IgD-negative memory B cell (primary cell): ENCODE measurements at regions not wholly inside any gene's neighbourhood (a gene's known extent, or its start where the extent isn't known, plus 50 kb on each side); places are given as distances from the start of the nearest gene placed in this dataset.

Experiments used
- H3K27ac Mint-ChIP-seq, 3 donors: one replicate each; pipeline ENCODE4 v1.8.0; 2020 to 2022; ENCODE audit warnings: mild to moderate bottlenecking in 3 of 3, mixed read lengths in 3 of 3, moderate library complexity in 1 of 3
- H3K27me3 Mint-ChIP-seq: one replicate; pipeline ENCODE4 v1.8.0; 2021; ENCODE audit warnings: mixed read lengths
- H3K36me3 Mint-ChIP-seq: one replicate; pipeline ENCODE4 v1.8.0; 2020; ENCODE audit warnings: mild to moderate bottlenecking, mixed read lengths
- H3K4me1 Mint-ChIP-seq, 3 donors: one replicate each; pipeline ENCODE4 v1.8.0; 2020 to 2022; ENCODE audit warnings: mixed read lengths in 3 of 3, mild to moderate bottlenecking in 1 of 3
- H3K4me3 Mint-ChIP-seq, 4 donors: one replicate each; pipeline ENCODE4 v1.8.0; 2020 to 2022; ENCODE audit warnings: mild to moderate bottlenecking in 4 of 4, mixed read lengths in 4 of 4, moderate library complexity in 3 of 4
- H3K9me3 Mint-ChIP-seq, 3 donors: one replicate each; pipeline ENCODE4 v1.8.0; 2020 to 2021; ENCODE audit warnings: mixed read lengths in 3 of 3, mild to moderate bottlenecking in 1 of 3

- H3K36me3 Mint-ChIP-seq: peaks cover 2% of the 10 kb centered on the region
- H3K4me1 Mint-ChIP-seq: no peaks in the 10 kb centered on the region
- H3K9me3 Mint-ChIP-seq: no peaks in the 10 kb centered on the region
- no peak overlapping the region for H3K4me3 Mint-ChIP-seq
- no peaks in the 10 kb centered on the region for H3K27me3 Mint-ChIP-seq
- H3K27ac Mint-ChIP-seq: no peak overlapping the region
Measured at GRCh38 chr12:13573698-13574321, 377.3 kb downstream of the EMP1 start.

- H3K27ac Mint-ChIP-seq: no peak overlapping the region
- H3K4me3 Mint-ChIP-seq: no peak overlapping the region
- H3K27me3 Mint-ChIP-seq: peaks cover 4% of the 10 kb centered on the region
- H3K4me1 Mint-ChIP-seq: no peaks in the 10 kb centered on the region
- peaks cover 0 to 3% (median 0%) of the 10 kb centered on the region in 3 donors for H3K9me3 Mint-ChIP-seq
- peaks cover 2% of the 10 kb centered on the region for H3K36me3 Mint-ChIP-seq
Measured at GRCh38 chr12:13571035-13571434, 374.5 kb downstream of the EMP1 start.

- H3K4me3 Mint-ChIP-seq: no peak overlapping the region
- peaks cover 2% of the 10 kb centered on the region for H3K36me3 Mint-ChIP-seq
- H3K4me1 Mint-ChIP-seq: no peaks in the 10 kb centered on the region
- H3K27ac Mint-ChIP-seq: no peak overlapping the region
- peaks cover 0 to 3% (median 0%) of the 10 kb centered on the region in 3 donors for H3K9me3 Mint-ChIP-seq
- H3K27me3 Mint-ChIP-seq: peaks cover 4% of the 10 kb centered on the region
Measured at GRCh38 chr12:13570005-13570694, 373.6 kb downstream of the EMP1 start.

DNA sequence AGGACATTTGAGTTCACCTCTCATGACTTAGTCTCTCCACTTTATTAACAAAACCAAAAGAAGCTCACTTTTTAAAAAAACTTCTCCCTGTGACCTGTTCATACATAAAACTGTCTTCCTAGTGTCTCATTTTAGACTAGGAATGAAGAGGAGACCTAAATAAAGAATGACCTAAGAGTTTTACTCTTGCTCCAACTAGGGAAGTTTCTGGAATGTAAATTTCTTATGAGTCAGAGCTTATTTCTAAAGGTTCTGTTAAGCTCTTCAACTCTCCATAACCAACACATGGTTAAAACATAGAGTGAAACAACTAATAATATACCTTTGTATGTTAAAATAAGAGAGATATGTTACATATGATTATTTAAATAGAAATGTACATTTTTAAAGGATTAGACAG, 369.8 kb downstream of the EMP1 start:
- Mint-ChIP-seq H3K9me3 (peaks cover 0 to 5% (median 0%) of the 10 kb centered on the region in 3 donors), H3K4me1 (no peaks in the 10 kb centered on the region), H3K27ac (no peak overlapping the region), H3K4me3 (no peak overlapping the region), H3K27me3 (peaks cover 6% of the 10 kb centered on the region), H3K36me3 (no peaks in the 10 kb centered on the region)

DNA sequence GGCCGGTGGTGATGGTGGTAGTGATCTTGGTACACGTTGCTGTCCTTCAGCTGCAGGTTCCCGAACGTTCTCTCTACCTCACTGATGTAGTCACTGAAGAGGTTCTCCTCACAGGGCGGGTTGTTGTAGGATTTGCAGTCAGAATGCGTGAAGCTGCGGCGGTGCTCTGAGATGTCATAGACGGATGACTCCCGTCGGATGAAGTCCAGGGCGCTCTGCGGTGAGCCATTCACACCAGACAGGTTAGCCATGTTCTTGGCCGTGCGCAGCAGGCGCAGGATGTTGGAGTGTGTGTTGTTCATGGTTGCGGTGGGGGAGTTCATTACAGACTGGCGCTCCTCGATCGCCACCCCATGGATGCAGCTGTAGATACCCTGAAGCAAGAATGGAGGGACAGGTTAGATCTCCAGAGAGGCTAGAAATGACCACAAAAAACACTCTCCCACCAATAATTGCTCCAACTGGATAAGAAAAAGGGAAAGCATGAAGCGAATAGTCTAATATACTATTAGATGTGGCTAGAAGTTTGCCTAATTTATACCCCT, 367.8 kb downstream of the EMP1 start:
- no peaks in the 10 kb centered on the region for H3K36me3 Mint-ChIP-seq
- H3K4me3 Mint-ChIP-seq: no peak overlapping the region
- peaks cover 6% of the 10 kb centered on the region for H3K27me3 Mint-ChIP-seq
- no peak overlapping the region for H3K27ac Mint-ChIP-seq
- peaks cover 0 to 5% (median 0%) of the 10 kb centered on the region in 3 donors for H3K9me3 Mint-ChIP-seq
- H3K4me1 Mint-ChIP-seq: no peaks in the 10 kb centered on the region

- no peaks in the 10 kb centered on the region for H3K4me1 Mint-ChIP-seq
- no peak overlapping the region for H3K4me3 Mint-ChIP-seq
- no peak overlapping the region for H3K27ac Mint-ChIP-seq
- H3K9me3 Mint-ChIP-seq: peaks cover 0 to 5% (median 0%) of the 10 kb centered on the region in 3 donors
- peaks cover 6% of the 10 kb centered on the region for H3K27me3 Mint-ChIP-seq
- H3K36me3 Mint-ChIP-seq: no peaks in the 10 kb centered on the region
Measured at GRCh38 chr12:13563743-13564125, 367.2 kb downstream of the EMP1 start.

DNA sequence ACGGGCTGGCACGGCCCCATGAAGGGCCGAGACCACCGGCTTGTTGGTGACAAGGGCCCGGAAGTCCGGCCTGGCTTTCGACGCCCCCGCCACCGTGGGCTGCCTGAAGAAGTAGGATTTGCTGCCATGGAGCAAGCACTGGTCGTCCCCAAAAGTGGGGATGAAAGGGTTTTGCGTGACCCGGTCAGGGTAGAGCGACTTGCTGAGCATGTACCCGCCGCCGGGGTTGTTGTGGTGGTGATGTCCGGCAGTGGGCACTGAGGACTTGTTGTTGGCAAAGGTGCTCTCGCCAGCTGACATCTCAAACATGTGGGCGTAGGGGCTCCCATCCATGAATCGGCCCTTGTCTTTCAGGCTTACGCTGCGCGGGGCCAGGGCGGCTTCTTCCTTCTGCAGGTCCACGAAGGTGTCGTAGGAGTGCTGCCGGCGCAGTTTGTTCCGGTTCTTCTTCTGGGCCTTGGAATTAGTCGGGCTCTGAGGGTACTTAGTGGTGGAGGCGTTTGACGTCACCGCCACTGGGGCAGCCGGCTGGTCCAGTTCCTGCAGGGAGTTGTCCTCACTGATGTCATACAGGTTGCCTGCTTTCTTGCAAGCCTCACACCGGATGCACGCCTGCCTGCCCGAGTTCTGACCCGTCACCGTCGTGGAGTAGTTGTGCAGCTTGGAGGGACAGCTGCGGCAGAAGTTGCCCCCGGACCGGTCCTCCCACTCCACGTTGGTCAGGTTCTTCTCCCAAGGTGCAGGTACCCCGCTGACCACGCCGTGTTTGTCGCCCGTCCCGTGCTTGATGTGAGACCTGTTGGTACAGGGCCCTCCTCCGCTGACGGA, 366.6 kb downstream of the EMP1 start:
- H3K4me3 Mint-ChIP-seq: no peak overlapping the region
- peaks cover 0 to 5% (median 0%) of the 10 kb centered on the region in 3 donors for H3K9me3 Mint-ChIP-seq
- peaks cover 4% of the 10 kb centered on the region for H3K27me3 Mint-ChIP-seq
- H3K36me3 Mint-ChIP-seq: no peaks in the 10 kb centered on the region
- no peaks in the 10 kb centered on the region for H3K4me1 Mint-ChIP-seq
- H3K27ac Mint-ChIP-seq: no peak overlapping the region

DNA sequence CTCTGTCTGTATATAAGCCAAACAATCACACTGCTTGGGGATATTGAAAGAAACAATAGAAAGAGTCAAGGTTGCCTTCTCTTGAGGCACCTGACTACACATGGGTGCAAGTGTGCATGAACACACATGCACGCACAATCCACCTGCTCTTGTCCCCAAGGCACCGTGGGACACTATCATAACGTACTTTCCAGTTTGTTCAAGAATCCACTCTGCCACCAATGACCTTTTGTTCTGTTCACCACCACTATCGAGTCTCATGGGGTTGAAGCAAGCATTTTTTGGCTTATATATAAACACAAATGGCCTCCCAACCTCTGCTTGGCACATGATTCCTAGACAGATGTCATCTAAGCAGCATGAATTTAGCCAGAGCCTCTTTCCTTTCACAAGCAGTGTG, 365.4 kb downstream of the EMP1 start:
- Mint-ChIP-seq H3K36me3 (no peaks in the 10 kb centered on the region), H3K27ac (peak overlapping the region in 1 of 3 donors; percentile 39), H3K9me3 (peaks cover 0 to 2% (median 0%) of the 10 kb centered on the region in 3 donors), H3K4me1 (no peaks in the 10 kb centered on the region), H3K4me3 (no peak overlapping the region), H3K27me3 (peaks cover 2% of the 10 kb centered on the region)

DNA sequence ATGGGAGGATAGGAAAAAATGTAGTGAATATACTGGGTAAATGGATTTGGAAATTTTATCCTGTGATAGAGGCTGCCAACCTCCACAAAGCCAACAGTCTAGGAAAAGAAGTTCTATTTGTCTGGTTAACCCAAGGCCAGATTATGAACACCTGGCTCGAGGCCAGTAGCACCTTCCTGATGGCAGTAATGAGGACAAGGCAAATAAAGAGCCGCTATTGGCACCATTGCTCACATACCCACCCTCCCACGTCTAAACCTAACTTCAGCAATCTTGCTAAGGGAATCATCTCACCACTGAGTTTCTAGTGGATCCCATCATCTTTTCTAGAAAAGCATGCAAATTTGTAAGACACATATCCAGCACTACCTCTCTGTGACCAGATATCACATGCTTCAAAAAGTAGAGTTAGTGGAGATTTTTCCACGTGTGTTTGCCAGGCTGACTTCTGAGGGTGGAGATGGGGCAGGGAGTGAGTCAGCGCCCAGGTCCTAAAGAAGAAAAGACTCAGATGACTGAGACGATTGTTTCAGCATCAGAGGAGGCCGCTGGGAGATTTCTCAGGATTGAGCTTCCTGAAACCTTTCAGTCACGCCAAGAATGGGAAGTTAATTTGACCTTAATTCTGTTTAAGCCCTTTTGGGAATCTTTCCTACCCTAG, 362.9 kb downstream of the EMP1 start:
- H3K4me1 Mint-ChIP-seq: no peaks in the 10 kb centered on the region
- H3K27ac Mint-ChIP-seq: no peak overlapping the region
- H3K27me3 Mint-ChIP-seq: no peaks in the 10 kb centered on the region
- H3K9me3 Mint-ChIP-seq: peaks cover 0 to 2% (median 0%) of the 10 kb centered on the region in 3 donors
- H3K36me3 Mint-ChIP-seq: no peaks in the 10 kb centered on the region
- H3K4me3 Mint-ChIP-seq: no peak overlapping the region

DNA sequence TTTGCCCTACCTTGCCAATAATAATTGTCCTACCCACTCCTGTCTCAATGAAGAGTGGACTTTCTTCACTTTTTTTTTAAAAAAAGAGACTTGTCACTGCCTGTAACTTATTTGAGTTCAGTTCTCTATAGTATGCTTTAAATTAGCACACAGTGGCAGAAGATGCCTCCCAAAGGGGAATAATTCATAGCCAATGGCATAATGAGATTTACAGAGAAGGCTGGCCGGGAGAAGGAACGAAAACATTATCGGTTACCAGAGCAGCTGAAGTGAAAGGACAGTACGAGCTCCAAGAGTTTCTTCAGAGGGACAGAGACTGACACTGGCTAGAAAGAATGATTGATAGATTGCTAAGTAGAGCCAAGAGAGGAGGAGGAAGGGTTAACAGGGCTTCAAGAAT, 356.3 kb downstream of the EMP1 start:
- Mint-ChIP-seq H3K4me3 (no peak overlapping the region), H3K4me1 (peaks cover 0 to 2% (median 0%) of the 10 kb centered on the region in 3 donors)

GRCh38 chr12:13547283-13547682, 350.8 kb downstream of the EMP1 start:
- Mint-ChIP-seq H3K9me3 (no peaks in the 10 kb centered on the region), H3K4me1 (peaks cover 0 to 2% (median 0%) of the 10 kb centered on the region in 3 donors), H3K27me3 (peaks cover 9% of the 10 kb centered on the region), H3K27ac (no peak overlapping the region), H3K4me3 (no peak overlapping the region), H3K36me3 (no peaks in the 10 kb centered on the region)

More for the DNA sequence above, 356.3 kb downstream of the EMP1 start:
- Mint-ChIP-seq H3K27ac (no peak overlapping the region), H3K9me3 (peaks cover 0 to 2% (median 0%) of the 10 kb centered on the region in 3 donors), H3K36me3 (no peaks in the 10 kb centered on the region), H3K27me3 (peaks cover 3% of the 10 kb centered on the region)

- Mint-ChIP-seq H3K27me3 (peaks cover 9% of the 10 kb centered on the region), H3K4me3 (no peak overlapping the region), H3K27ac (no peak overlapping the region), H3K36me3 (no peaks in the 10 kb centered on the region), H3K9me3 (no peaks in the 10 kb centered on the region), H3K4me1 (peaks cover 0 to 9% (median 6%) of the 10 kb centered on the region in 3 donors)
Measured at GRCh38 chr12:13546231-13546630, 349.7 kb downstream of the EMP1 start.

DNA sequence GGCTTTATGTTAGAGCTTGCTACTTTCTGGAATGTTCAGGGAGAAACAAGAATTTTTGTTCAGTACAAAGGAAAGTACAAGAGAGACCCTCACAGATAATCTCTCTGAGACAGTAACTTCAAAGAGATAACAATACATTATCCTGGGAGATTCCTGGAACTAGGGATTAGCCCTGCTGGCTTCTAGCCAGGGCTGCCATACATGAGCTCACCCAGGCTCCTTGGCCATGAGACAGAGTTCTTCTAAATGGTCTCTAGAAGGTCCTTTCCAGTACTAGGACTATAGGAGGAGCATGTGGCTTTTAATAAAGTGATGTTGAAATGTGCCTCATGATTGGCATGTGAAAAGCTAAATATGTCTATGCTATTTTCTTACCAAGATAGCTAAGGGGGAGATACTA, 342.5 kb downstream of the EMP1 start:
- H3K4me3 Mint-ChIP-seq: peak overlapping the region in 1 of 4 donors; percentile 50
- no peaks in the 10 kb centered on the region for H3K27me3 Mint-ChIP-seq
- H3K9me3 Mint-ChIP-seq: no peaks in the 10 kb centered on the region
- H3K36me3 Mint-ChIP-seq: peaks cover 2% of the 10 kb centered on the region
- no peak overlapping the region for H3K27ac Mint-ChIP-seq
- peaks cover 30 to 46% (median 45%) of the 10 kb centered on the region in 3 donors for H3K4me1 Mint-ChIP-seq

- peak overlapping the region in 2 of 4 donors; percentile 78 to 84 for H3K4me3 Mint-ChIP-seq
- H3K9me3 Mint-ChIP-seq: no peaks in the 10 kb centered on the region
- no peaks in the 10 kb centered on the region for H3K27me3 Mint-ChIP-seq
- peak overlapping the region in 2 of 3 donors; percentile 11 to 92 for H3K27ac Mint-ChIP-seq
- peaks cover 2% of the 10 kb centered on the region for H3K36me3 Mint-ChIP-seq
- peaks cover 30 to 48% (median 45%) of the 10 kb centered on the region in 3 donors for H3K4me1 Mint-ChIP-seq
Measured at GRCh38 chr12:13538136-13538535, 341.6 kb downstream of the EMP1 start.
